ENCODE measurements at regions not wholly inside any gene's neighbourhood (a gene's known extent, or its start where the extent isn't known, plus 50 kb on each side); places are given as distances from the start of the nearest gene placed in this dataset.
"Not testable (repeated sequence)": the region's sequence is repeated elsewhere in the genome, so short reads cannot be mapped to it uniquely, and the experiment has no call there.

DNA sequence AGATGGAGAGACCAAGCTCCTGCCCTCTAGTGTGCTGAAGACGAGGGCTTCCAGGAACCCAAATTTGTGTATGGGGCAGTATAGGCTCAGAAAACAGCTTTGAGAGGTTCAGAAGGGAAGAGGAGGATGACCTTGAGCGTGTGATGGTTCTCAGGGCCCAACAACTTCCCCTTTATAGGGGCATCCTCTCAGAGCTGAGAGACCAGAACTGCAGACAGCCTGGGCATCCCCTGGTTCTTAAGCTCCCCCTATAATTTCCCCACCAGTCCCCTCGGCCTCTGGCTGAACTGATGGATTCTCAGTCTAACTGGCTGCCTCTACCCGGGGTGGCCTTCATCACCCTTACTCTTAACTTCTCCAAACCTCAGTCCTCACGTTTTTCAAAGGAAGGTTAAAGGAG, 167.5 kb downstream of the URI1 start:
- no peak overlapping the region for H3K27ac ChIP-seq
- no peak overlapping the region for H3K4me2 ChIP-seq (ENCODE audit: low read length)
- H3K9me3 ChIP-seq (ENCODE audit: control insufficient read depth, low read length), result no peaks in the 10 kb centered on the region
- no peak overlapping the region for H3K4me3 ChIP-seq (ENCODE audit: low read depth, low read length)
- no peaks in the 10 kb centered on the region for H3K36me3 ChIP-seq (ENCODE audit: control insufficient read depth, insufficient read depth, low read length)
- H3K79me2 ChIP-seq, result no peaks in the 10 kb centered on the region
- TF ChIP-seq, protein P1, sequence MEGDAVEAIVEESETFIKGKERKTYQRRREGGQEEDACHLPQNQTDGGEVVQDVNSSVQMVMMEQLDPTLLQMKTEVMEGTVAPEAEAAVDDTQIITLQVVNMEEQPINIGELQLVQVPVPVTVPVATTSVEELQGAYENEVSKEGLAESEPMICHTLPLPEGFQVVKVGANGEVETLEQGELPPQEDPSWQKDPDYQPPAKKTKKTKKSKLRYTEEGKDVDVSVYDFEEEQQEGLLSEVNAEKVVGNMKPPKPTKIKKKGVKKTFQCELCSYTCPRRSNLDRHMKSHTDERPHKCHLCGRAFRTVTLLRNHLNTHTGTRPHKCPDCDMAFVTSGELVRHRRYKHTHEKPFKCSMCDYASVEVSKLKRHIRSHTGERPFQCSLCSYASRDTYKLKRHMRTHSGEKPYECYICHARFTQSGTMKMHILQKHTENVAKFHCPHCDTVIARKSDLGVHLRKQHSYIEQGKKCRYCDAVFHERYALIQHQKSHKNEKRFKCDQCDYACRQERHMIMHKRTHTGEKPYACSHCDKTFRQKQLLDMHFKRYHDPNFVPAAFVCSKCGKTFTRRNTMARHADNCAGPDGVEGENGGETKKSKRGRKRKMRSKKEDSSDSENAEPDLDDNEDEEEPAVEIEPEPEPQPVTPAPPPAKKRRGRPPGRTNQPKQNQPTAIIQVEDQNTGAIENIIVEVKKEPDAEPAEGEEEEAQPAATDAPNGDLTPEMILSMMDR (IDR thresholded peaks at IDR 0.05), result no peak
- no peak overlapping the region for H3K9ac ChIP-seq
- H2AFZ ChIP-seq, result no peak overlapping the region
- no peaks in the 10 kb centered on the region for H3K4me1 ChIP-seq
- no peaks in the 10 kb centered on the region for H3K27me3 ChIP-seq (ENCODE audit: control insufficient read depth, insufficient read depth, low read length)

DNA sequence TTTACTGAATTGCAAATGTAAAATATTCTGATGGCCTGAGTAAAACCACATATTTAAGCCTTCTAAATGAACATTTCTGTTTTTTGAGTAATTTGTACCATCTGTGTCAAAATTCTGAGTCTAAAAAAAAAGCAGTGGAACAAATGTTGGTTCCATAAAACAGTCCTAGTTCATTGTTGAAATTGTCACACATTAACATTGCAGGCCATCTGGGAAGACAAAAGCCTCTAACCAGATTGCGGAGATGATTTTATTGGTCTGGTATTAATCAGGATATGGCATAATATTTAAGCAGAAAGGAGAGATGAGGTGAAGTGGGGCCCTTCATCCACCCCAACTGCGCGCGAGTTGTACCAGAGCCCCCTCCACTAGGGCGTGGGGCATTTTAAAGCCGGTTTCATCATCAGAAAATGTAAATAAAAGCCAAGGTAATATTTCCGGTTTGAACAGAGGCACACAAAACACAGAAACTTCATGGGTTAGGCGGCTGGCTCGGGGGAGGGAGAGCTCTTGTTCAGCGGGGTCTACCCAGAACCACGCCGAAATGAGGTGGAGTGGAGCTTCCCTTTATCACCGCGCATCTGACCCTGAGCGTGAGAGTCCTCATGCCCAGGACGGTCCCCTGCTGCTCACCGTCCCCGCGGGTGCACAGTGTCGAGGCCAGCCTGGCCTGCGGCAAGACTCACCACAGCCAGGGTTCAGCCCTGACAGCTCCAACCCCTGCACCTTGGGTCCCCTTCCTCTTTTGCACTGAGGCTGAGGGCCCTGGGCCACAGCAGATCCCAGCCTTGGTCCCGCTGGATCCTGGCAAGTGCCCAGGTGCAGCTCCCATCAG, 169.2 kb downstream of the URI1 start:
- no peak overlapping the region for H3K9ac ChIP-seq
- H3K4me3 ChIP-seq (ENCODE audit: low read depth, low read length), result no peak overlapping the region
- no peak overlapping the region for H3K4me2 ChIP-seq (ENCODE audit: low read length)
- TF ChIP-seq, protein P1 (IDR thresholded peaks at IDR 0.05), result no peak
- no peaks in the 10 kb centered on the region for H3K79me2 ChIP-seq
- H3K27ac ChIP-seq, result no peak overlapping the region
- no peaks in the 10 kb centered on the region for H3K9me3 ChIP-seq (ENCODE audit: control insufficient read depth, low read length)
- H3K4me1 ChIP-seq, result no peaks in the 10 kb centered on the region
- H3K36me3 ChIP-seq (ENCODE audit: control insufficient read depth, insufficient read depth, low read length), result no peaks in the 10 kb centered on the region
- H2AFZ ChIP-seq, result no peak overlapping the region
- H3K27me3 ChIP-seq (ENCODE audit: control insufficient read depth, insufficient read depth, low read length), result no peaks in the 10 kb centered on the region

DNA sequence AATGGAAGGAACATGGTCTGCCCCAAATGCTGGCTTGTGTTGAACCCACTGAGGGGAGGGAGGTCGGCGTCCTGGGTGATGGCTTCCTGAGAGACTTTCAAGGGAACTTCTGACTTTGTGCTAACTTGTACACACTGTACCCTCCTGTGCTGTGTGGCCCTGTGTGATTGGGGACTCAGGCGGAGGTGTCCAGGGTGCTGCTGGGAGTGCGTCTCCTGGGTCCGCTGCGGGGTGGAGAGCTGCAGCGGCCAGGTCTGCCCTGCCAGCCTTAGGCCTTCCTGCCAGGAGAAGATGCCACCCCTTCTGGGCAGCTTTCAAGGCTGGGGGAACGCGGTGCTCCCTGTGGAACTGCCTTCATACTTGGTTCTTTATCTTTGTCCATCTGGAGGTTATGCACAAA, 170.1 kb downstream of the URI1 start:
- TF ChIP-seq, protein P1 (IDR thresholded peaks at IDR 0.05), result no peak
- no peak overlapping the region for H2AFZ ChIP-seq

DNA sequence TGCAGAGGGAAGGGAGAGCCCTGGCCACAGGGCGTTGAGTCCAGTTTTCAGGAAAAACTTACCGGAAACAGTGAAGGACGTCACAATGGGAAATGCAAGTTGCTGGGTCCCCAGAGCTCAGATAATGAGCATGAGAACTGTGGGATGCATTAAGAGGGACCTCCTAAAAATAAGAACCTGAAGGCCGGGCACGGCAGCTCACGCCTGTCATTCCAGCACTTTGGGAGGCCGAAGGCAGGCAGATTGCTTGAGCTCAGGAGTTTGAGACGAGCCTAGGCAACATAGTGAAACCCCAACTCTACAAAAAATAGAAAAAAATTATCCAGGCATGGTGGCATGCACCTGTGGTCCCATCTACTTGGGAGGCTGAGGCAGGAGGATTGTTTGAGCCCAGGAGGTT, 170.6 kb downstream of the URI1 start:
- Histone ChIP-seq H3K4me2 (ENCODE audit: low read length) (no peak overlapping the region), H3K79me2 (no peaks in the 10 kb centered on the region), H2AFZ (no peak overlapping the region), H3K9me3 (ENCODE audit: control insufficient read depth, low read length) (no peaks in the 10 kb centered on the region), H3K4me1 (no peaks in the 10 kb centered on the region), H3K27ac (no peak overlapping the region), H3K9ac (no peak overlapping the region), H3K36me3 (ENCODE audit: control insufficient read depth, insufficient read depth, low read length) (no peaks in the 10 kb centered on the region), H3K27me3 (ENCODE audit: control insufficient read depth, insufficient read depth, low read length) (no peaks in the 10 kb centered on the region), H3K4me3 (ENCODE audit: low read depth, low read length) (no peak overlapping the region)
- TF ChIP-seq, protein P1 (IDR thresholded peaks at IDR 0.05), result no peak

More for the DNA sequence above, 170.1 kb downstream of the URI1 start:
- Histone ChIP-seq H3K27me3 (ENCODE audit: control insufficient read depth, insufficient read depth, low read length) (no peaks in the 10 kb centered on the region), H3K4me3 (ENCODE audit: low read depth, low read length) (no peak overlapping the region), H3K79me2 (no peaks in the 10 kb centered on the region), H3K9me3 (ENCODE audit: control insufficient read depth, low read length) (no peaks in the 10 kb centered on the region), H3K36me3 (ENCODE audit: control insufficient read depth, insufficient read depth, low read length) (no peaks in the 10 kb centered on the region), H3K4me2 (ENCODE audit: low read length) (no peak overlapping the region), H3K27ac (no peak overlapping the region), H3K9ac (no peak overlapping the region), H3K4me1 (no peaks in the 10 kb centered on the region)

DNA sequence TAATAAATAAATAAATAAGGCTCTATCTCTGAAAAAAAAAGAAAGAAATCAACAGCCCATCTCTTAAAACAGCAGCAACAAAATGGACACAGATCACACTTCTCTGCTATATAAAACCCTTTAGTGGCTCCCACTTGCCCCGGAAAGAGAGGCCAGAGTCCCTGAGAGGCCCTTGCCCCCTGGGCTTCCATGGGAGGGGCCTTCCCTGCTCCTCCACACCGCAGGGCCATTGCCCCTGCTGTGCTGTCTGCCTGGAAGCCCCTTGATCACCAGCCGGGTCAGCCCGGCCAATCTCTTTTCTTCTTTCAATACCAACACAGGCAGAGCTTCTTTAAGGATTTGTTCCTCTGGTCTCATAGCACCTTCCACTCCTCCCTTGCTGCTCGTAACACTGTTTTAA, 171.1 kb downstream of the URI1 start:
- Histone ChIP-seq H3K27ac (no peak overlapping the region), H3K36me3 (ENCODE audit: control insufficient read depth, insufficient read depth, low read length) (no peaks in the 10 kb centered on the region), H3K4me2 (ENCODE audit: low read length) (no peak overlapping the region), H3K9me3 (ENCODE audit: control insufficient read depth, low read length) (no peaks in the 10 kb centered on the region), H3K79me2 (no peaks in the 10 kb centered on the region), H3K9ac (no peak overlapping the region), H3K27me3 (ENCODE audit: control insufficient read depth, insufficient read depth, low read length) (no peaks in the 10 kb centered on the region), H3K4me3 (ENCODE audit: low read depth, low read length) (no peak overlapping the region), H3K4me1 (no peaks in the 10 kb centered on the region), H2AFZ (no peak overlapping the region)
- TF ChIP-seq, protein P1 (IDR thresholded peaks at IDR 0.05), result no peak

DNA sequence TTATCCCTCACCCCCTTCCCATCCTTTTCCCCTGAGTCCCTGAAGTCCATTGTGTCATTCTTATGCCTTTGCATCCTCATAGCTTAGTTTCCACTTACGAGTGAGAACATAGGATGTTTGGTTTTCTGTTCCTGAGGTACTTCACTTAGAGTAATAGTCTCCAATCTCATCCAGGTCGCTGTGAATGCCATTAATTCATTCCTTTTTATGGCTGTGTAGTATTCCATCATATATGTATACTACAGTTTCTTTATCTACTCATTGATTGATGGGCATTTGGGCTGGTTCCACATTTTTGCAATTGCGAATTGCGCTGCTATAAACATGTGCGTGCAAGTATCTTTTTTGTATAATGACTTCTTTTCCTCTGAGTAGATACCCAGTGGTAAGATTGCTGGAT, 172.1 kb downstream of the URI1 start:
- not testable (repeated sequence) for H3K79me2 ChIP-seq; H3K4me1 ChIP-seq; H2AFZ ChIP-seq; H3K4me3 ChIP-seq (ENCODE audit: low read depth, low read length); H3K9me3 ChIP-seq (ENCODE audit: control insufficient read depth, low read length); H3K4me2 ChIP-seq (ENCODE audit: low read length); H3K27me3 ChIP-seq (ENCODE audit: control insufficient read depth, insufficient read depth, low read length); H3K36me3 ChIP-seq (ENCODE audit: control insufficient read depth, insufficient read depth, low read length); H3K9ac ChIP-seq; H3K27ac ChIP-seq

Measured in parathyroid adenoma (tissue), 2 donors.